ENCODE measurements at regions not wholly inside any gene's neighbourhood (a gene's known extent, or its start where the extent isn't known, plus 50 kb on each side); places are given as distances from the start of the nearest gene placed in this dataset.

DNA sequence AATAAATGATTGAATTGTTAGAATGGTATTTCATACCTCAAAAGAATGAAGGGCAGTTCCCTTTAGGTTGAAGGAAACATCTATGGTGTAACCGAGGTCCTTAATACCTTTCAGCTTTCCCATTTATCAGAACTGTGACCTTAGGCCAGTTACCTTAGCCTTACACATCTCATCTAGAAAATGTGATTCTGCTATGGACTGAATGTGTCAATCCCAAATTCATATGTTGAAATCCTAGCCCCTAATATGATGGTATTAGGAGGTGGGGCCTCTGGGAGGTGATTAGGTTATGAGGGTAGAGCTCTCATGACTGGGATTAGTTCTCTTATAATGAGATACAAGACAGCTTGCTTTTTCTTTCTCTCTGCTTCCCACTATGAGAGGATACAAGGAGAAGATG is 441.9 kb downstream of the PLK2 start:
- H3K4me1 ChIP-seq, result peaks cover 11% of the 10 kb centered on the region
- no peaks in the 10 kb centered on the region for H3K27me3 ChIP-seq

DNA sequence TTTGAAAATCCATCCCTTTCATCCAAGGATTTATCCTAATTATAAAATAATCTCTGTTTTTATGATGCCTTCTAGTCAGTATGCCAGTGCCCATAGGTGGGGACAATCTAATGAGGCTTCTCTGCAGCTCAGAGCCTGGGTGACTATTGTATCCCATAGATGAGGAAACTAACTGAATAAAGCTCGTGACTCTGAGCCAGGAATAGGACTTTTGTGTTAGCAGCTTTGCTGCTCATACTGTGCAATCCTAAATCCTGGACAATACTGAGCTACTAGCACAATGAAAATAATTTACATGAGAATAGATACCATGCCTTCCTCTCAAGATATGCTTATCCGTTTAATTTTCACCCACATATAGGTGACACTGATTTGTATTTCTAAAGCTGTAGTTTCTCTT is 443.0 kb downstream of the PLK2 start:
- Histone ChIP-seq H3K27me3 (no peaks in the 10 kb centered on the region), H3K4me1 (peaks cover 11% of the 10 kb centered on the region), H3K27ac (no peak overlapping the region), H3K36me3 (no peaks in the 10 kb centered on the region), H3K4me3 (no peak overlapping the region), H3K9me3 (replicated peaks) (no peaks in the 10 kb centered on the region)
- peak in 1 of 2 experiments; percentile 0 for DNase-seq

More for the DNA sequence above, 441.9 kb downstream of the PLK2 start:
- H3K36me3 ChIP-seq, result no peaks in the 10 kb centered on the region
- no peak overlapping the region for H3K4me3 ChIP-seq
- no peaks in the 10 kb centered on the region for H3K9me3 ChIP-seq (replicated peaks)
- H3K27ac ChIP-seq, result no peak overlapping the region
- no peak for DNase-seq

DNA sequence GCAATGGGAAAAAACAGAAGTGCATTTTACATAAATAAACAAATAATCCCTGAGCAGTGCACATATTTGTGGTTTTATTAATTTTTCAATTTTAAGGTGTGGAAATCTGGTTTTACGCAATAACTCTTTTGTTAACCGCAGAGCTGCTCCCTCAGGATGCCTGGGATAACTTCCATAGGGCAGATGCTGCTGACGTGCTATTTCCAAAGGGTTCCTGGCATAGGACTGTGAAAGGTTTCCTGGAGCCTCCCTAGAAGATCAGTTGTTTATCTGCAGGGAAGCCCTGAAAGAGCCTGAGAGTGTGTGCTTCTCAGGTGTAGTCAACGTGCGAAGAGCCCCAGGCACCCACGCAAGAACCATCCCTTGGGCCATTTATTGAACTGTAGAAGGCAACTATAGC is 443.5 kb downstream of the PLK2 start:
- peak; percentile 41 to 43 for DNase-seq
- H3K27ac ChIP-seq, result no peak overlapping the region
- H3K36me3 ChIP-seq, result no peaks in the 10 kb centered on the region
- no peak overlapping the region for H3K4me3 ChIP-seq
- H3K4me1 ChIP-seq, result peaks cover 11% of the 10 kb centered on the region
- H3K9me3 ChIP-seq (replicated peaks), result no peaks in the 10 kb centered on the region
- H3K27me3 ChIP-seq, result no peaks in the 10 kb centered on the region

DNA sequence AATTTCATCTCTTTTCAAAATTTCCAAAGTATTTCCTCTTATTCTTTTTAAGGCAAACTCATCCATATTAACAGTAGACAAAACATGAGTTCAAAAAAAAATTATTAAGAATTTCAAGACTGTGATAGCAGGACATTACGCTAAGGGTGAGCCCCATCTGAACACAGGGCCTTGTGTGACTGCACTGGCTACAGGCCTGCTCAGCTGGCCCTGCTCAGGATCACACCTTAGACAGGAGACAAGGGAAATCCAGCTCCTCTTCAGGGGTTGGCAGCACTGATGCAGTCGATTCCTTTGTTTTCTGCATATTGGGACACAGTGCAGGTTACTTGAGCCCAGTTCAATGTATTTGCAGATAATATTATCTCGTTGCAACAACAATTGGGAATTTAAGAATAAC is 444.7 kb downstream of the PLK2 start:
- Histone ChIP-seq H3K9me3 (replicated peaks) (no peaks in the 10 kb centered on the region), H3K27ac (no peak overlapping the region), H3K4me3 (no peak overlapping the region), H3K27me3 (no peaks in the 10 kb centered on the region), H3K4me1 (peaks cover 14% of the 10 kb centered on the region), H3K36me3 (no peaks in the 10 kb centered on the region)
- peak in 1 of 2 experiments; percentile 0 for DNase-seq

DNA sequence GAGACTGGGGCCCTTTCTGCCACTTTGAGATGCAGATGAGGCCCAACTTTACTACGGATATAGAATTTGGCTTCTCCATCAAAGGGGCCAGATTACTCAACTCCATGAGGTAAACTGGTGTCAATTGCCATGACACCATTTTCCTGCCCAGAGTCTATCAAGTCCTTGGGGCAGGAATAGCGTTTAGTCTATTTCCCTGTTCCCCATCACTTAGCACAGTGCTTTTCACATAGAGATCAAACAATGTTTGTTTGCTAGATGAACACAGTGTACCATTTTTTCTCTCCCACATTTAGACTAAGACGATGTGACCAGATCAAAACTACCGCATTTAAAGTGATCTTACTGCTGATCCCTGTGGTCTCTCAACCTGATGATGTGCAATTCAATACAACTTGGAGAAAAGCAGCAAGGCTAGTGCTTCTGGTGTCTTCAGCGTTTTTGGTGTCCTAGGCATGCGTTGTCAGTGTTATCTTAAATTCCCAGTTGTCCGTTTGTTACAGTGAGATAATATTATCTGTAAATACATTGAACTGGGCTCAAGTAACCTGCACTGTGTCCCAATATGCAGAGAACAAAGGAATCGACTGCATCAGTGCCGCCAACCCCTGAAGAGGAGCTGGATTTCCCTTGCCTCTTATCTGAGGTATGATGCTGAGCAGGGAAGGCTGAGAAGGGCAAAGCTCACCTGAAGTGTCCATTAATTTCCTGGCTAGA is 446.2 kb downstream of the PLK2 start:
- H3K4me1 ChIP-seq, result peaks cover 14% of the 10 kb centered on the region
- no peak overlapping the region for H3K27ac ChIP-seq
- no peak overlapping the region for H3K4me3 ChIP-seq
- H3K9me3 ChIP-seq (replicated peaks), result no peaks in the 10 kb centered on the region
- peak in 1 of 2 experiments; percentile 0 for DNase-seq
- H3K27me3 ChIP-seq, result no peaks in the 10 kb centered on the region
- no peaks in the 10 kb centered on the region for H3K36me3 ChIP-seq

DNA sequence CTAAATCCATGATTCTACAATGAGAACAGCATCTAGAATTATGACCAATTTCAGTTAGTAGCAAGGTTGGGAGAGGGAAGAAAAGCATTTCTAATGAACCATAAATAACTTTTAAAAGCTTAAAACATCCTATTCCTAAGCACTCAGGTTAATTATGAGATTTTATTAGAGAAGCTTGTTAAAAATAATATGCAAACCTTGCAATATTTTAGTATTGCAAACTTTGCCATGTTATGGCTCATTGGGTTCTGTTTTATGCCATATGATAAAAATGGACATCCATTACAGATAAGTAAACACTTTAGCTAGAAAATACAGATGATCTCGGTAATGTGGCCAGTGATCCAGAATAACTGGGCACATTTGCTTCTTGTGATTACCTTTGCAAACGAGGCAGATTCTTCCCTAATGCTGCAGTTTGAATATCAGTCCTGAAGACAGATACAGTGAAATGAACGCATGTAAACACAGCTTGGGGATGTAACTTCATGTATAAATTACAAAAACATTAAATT is 447.0 kb downstream of the PLK2 start:
- Histone ChIP-seq H3K9me3 (replicated peaks) (no peaks in the 10 kb centered on the region), H3K27me3 (no peaks in the 10 kb centered on the region), H3K36me3 (no peaks in the 10 kb centered on the region), H3K4me1 (peaks cover 14% of the 10 kb centered on the region), H3K4me3 (no peak overlapping the region), H3K27ac (no peak overlapping the region)
- DNase-seq, result peak in 1 of 2 experiments; percentile 0

DNA sequence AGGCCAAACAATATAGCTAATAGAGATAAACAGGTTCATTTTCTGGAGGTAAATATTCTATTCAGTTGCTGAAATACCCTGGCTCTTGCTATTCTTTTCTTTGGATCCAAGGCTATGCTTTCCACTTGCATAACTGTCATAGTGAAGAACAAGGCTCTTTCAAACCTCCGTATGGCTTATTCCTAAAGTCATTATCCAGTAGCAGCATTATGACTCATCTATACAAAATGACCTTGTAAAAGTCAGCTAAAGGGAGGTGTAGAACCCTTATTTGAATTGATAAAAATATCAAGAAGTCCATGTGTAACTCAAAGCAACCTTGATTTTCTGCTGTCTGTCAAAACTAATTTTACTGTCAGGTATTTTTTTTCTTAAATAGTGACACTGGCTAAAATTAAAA is 447.8 kb downstream of the PLK2 start:
- peak in 1 of 2 experiments; percentile 2 for DNase-seq

DNA sequence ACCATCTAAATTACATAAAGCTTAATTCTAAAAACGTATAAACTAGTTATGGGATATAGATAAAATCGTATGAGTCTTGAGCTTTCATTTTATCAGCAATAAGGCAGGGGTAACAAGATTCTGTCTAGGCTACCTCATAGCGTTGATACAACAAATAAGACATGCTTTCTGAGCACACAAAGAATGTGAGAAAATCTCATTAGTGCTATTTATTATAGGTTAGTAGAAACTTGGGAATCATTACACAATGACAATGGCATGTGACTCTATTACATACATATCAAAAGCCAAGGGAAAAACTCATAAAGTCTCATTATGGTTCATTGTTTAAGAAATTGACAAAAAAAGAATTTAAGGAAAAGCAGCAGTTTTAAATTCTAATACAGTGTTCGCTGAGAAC is 448.6 kb downstream of the PLK2 start:
- Histone ChIP-seq H3K36me3 (no peaks in the 10 kb centered on the region), H3K27ac (no peak overlapping the region), H3K4me1 (peaks cover 9% of the 10 kb centered on the region), H3K27me3 (no peaks in the 10 kb centered on the region), H3K9me3 (replicated peaks) (no peaks in the 10 kb centered on the region), H3K4me3 (no peak overlapping the region)
- DNase-seq, result no peak

More for the DNA sequence above, 447.8 kb downstream of the PLK2 start:
- Histone ChIP-seq H3K4me1 (peaks cover 14% of the 10 kb centered on the region), H3K27ac (no peak overlapping the region), H3K27me3 (no peaks in the 10 kb centered on the region), H3K9me3 (replicated peaks) (no peaks in the 10 kb centered on the region), H3K4me3 (no peak overlapping the region), H3K36me3 (no peaks in the 10 kb centered on the region)

DNA sequence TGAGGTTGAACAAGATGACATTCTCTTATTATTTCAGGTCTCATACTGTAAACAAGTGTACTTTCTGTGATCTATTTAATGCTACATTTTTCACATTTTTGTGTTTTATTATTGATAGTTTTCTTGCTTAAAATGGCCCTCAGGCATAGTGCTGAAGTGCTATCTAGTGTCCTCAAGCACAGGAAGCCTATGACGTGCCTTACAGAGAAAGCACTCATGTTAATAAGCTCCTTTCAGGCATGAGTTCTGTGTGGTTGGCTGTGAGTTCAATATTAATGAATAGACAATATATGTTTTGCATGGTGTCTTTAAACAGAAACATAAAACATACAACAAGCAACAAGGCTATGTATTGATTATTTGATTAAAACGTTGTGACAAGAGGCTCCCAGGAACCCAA is 450.1 kb downstream of the PLK2 start:
- no peak overlapping the region for H3K27ac ChIP-seq
- H3K4me3 ChIP-seq, result no peak overlapping the region
- DNase-seq, result no peak
- peaks cover 3% of the 10 kb centered on the region; the same call in 1 of the 2 replicates for H3K4me1 ChIP-seq
- no peaks in the 10 kb centered on the region for H3K9me3 ChIP-seq (replicated peaks)
- H3K36me3 ChIP-seq, result no peaks in the 10 kb centered on the region
- H3K27me3 ChIP-seq, result no peaks in the 10 kb centered on the region

DNA sequence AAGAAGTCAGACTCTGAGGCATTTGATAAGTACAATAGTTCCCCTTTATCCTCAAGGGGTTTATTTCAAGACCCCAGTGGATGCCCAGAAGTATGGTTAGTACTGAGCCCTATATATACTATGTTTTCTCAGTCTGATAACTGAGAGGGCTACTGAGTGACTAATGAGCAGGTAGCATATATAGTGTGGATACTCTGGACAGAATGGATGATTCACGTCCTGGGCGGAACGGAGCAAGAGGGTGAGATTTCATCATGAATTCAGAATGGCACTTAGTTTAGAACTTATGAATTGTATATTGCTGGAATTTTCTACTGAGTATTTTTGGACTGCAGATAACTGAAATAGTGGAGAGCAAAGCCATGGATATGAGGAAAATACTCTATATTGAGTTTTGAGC is 457.6 kb downstream of the PLK2 start:
- DNase-seq, result no peak
- H3K36me3 ChIP-seq, result no peaks in the 10 kb centered on the region
- H3K27me3 ChIP-seq, result no peaks in the 10 kb centered on the region
- H3K9me3 ChIP-seq (replicated peaks), result no peaks in the 10 kb centered on the region
- H3K27ac ChIP-seq, result no peak overlapping the region
- no peaks in the 10 kb centered on the region for H3K4me1 ChIP-seq
- H3K4me3 ChIP-seq, result no peak overlapping the region

DNA sequence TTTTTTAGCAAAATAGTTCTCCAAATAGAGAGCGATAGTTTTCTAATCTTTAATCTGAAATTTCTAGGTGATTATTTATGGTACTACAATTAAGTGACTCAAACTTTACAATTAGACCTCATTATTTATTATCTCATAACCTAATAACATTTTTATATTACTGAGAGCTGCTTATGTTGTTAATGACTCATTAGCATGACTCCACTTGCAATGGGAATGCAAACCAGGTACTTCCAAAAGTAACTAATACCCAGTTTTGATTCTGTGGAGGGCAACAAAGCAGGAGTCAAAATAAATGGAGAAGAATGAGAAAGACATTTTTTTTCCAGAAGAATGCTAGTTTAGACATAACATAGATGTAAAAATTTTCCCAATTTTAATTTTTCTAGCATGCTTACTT is 466.0 kb downstream of the PLK2 start:
- Histone ChIP-seq H3K36me3 (no peaks in the 10 kb centered on the region), H3K27me3 (no peaks in the 10 kb centered on the region)
- DNase-seq, result no peak

DNA sequence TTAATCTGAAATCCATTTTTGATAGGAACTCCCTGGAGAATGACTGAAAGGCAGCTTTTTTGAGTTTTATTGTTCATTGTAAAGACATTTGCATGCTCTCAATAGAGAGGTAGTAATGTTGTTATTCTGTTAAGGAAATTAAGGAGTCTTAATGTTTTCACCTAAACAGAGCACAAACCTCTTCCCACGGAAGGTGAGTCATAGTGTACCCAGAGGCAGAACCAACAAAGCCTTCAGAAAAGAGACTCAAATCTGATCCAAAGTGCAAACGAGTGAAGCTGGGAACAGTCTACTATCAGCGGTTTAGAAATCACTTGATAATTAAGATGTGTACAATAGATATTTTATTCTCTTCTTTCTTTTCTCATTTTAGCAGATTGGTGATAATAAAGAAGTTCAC is 470.5 kb downstream of the PLK2 start:
- no peak for DNase-seq

More for the DNA sequence above, 466.0 kb downstream of the PLK2 start:
- no peaks in the 10 kb centered on the region for H3K4me1 ChIP-seq
- H3K9me3 ChIP-seq (replicated peaks), result no peaks in the 10 kb centered on the region
- no peak overlapping the region for H3K4me3 ChIP-seq
- H3K27ac ChIP-seq, result no peak overlapping the region

DNA sequence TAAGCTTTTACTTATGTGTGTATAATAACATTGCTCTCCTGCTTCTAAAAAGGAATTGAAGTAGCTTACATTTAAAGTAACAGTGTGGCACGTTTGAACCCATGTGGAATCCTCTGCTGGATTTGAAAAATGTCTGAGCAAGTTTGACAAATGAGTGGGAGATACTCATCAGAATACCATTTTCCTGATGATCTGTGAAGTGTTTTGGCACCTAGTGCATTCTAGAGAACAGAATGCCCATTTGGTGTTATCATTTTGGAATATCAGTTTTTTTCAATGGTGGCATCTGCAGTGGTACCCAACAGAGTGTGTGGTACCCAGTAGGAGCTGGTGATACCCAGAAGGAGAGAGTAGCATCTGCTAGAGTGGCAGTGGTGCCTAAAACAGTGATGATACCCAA is 471.1 kb downstream of the PLK2 start:
- Histone ChIP-seq H3K27me3 (no peaks in the 10 kb centered on the region), H3K4me1 (no peaks in the 10 kb centered on the region), H3K27ac (no peak overlapping the region), H3K36me3 (no peaks in the 10 kb centered on the region), H3K4me3 (no peak overlapping the region), H3K9me3 (replicated peaks) (no peaks in the 10 kb centered on the region)
- no peak for DNase-seq

More for the DNA sequence above, 470.5 kb downstream of the PLK2 start:
- H3K27ac ChIP-seq, result no peak overlapping the region
- no peaks in the 10 kb centered on the region for H3K27me3 ChIP-seq
- H3K9me3 ChIP-seq (replicated peaks), result no peaks in the 10 kb centered on the region
- H3K36me3 ChIP-seq, result no peaks in the 10 kb centered on the region
- no peaks in the 10 kb centered on the region for H3K4me1 ChIP-seq
- no peak overlapping the region for H3K4me3 ChIP-seq

DNA sequence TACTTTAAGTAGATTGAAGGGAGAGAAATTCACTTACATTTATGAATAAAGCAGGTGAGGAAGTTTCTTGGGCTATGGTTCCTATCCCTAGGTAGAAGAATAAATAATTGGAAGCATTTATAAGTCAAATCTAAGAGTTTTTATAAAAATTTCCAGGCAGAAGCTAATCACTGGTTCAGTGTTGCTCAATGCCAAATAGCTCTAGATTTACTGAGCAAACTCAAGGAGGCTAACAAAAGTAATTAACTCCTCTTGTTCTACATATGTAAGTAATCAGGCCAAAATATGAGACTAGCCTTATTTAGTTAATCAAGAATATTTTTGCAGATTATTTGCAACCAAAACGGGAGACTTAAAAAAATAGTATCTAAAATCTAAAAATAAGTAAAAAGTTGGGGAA is 472.3 kb downstream of the PLK2 start:
- Histone ChIP-seq H3K27ac (no peak overlapping the region), H3K4me1 (no peaks in the 10 kb centered on the region), H3K27me3 (no peaks in the 10 kb centered on the region), H3K9me3 (replicated peaks) (no peaks in the 10 kb centered on the region), H3K36me3 (no peaks in the 10 kb centered on the region), H3K4me3 (no peak overlapping the region)
- DNase-seq, result no peak

DNA sequence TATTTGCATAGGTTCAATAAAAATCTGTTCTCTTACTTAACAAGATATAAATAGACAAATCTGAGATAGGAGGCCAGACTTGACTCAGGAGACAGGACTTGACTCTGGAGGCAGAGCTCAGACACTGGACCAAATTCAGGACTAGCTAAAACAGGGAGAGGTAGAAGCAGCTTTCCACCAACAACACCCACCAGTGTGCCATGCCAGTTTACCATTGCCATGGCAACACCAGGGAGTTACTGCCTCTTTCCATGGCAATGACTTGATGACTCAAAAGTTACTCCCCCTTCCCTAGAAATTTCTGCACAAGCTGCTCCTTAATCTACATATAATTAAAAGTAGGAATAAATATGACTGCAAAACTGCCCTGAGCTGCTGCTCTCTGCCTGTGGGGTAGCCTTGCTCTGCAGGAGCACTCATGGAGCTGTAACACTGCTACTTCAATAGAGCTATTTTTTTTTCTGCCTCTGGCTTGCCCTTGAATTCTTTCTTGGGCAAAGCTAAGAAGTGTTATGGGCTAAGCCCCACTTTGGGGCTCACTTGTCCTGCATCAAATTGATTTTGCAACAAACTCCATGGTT is 473.0 kb downstream of the PLK2 start:
- no peaks in the 10 kb centered on the region for H3K9me3 ChIP-seq (replicated peaks)
- H3K27me3 ChIP-seq, result no peaks in the 10 kb centered on the region
- H3K4me3 ChIP-seq, result no peak overlapping the region
- no peaks in the 10 kb centered on the region for H3K4me1 ChIP-seq
- no peak for DNase-seq
- H3K27ac ChIP-seq, result no peak overlapping the region
- no peaks in the 10 kb centered on the region for H3K36me3 ChIP-seq

DNA sequence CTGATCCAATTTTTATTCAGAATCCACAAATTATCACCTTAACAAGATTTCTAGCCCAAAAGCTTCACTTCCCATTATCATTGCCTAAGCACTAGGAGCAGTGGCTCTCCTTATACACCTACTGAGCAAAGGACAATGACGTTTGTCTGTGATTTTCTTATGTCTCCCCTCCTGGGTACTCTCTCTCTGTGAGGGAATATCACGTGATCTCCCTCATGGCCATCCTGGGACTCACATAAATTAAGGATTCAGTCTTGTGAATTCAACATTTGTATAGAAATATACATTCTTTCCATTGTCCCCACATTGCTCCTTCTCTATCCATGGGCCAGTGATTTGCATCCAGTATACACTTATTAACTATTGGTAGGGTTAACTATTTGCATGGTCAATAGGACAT is 476.5 kb downstream of the PLK2 start:
- Histone ChIP-seq H3K36me3 (no peaks in the 10 kb centered on the region), H3K4me1 (no peaks in the 10 kb centered on the region), H3K4me3 (no peak overlapping the region), H3K9me3 (replicated peaks) (no peaks in the 10 kb centered on the region), H3K27ac (no peak overlapping the region), H3K27me3 (no peaks in the 10 kb centered on the region)
- DNase-seq, result no peak
